Heart right ventricle (tissue), 16 donors: ENCODE measurements at regions not wholly inside any gene's neighbourhood (a gene's known extent, or its start where the extent isn't known, plus 50 kb on each side); places are given as distances from the start of the nearest gene placed in this dataset.

ENCODE experiments used
- ATAC-seq, 8 donors: fragments of 200-7000 bp; cut with Tn5 transposase; one replicate each; pipeline ENCODE4 v1.9.1; 2020; ENCODE audit warnings: mild to moderate bottlenecking in 8 of 8, moderate library complexity in 8 of 8, moderate number of reproducible peaks in 1 of 8
- DNase-seq, 2 donors: peaks; one replicate each; pipeline ENCODE4 v3.0.0-alpha.2; 2020
- H3K27ac ChIP-seq, 10 donors: fragments of 200-600 bp; sonication (generic) in 2 of 10; one replicate each; pipeline versions ENCODE4 v1.5.0 to v1.8.0; 2020 to 2022; ENCODE audit warnings: mild to moderate bottlenecking in 3 of 10
- H3K27me3 ChIP-seq, 7 donors: fragments of 200-600 bp; one replicate each; pipeline ENCODE4 v1.8.0; 2021 to 2022; ENCODE audit warnings: mild to moderate bottlenecking in 2 of 7
- H3K36me3 ChIP-seq, 9 donors: fragments of 200-600 bp; sonication (generic) in 1 of 9; one replicate each; pipeline versions ENCODE4 v1.5.0 to v1.8.0; 2020 to 2022; ENCODE audit warnings: mild to moderate bottlenecking in 2 of 9
- H3K4me1 ChIP-seq, 9 donors: fragments of 200-600 bp; sonication (generic) in 1 of 9; one replicate each; pipeline versions ENCODE4 v1.5.0 to v1.8.0; 2020 to 2022; ENCODE audit warnings: mild to moderate bottlenecking in 4 of 9
- H3K4me3 ChIP-seq, 10 donors: fragments of 200-600 bp; sonication (generic) in 2 of 10; one replicate each; pipeline versions ENCODE4 v1.5.0 to v1.8.0; 2020 to 2022; ENCODE audit warnings: mild to moderate bottlenecking in 7 of 10, moderate library complexity in 2 of 10
- H3K9me3 ChIP-seq, 11 donors: fragments of 200-600 bp in 10 of 11; sonication (generic) in 2 of 11; one replicate each; pipeline versions ENCODE4 v1.5.0 to v1.8.0; 2013 to 2022; ENCODE audit warnings: mild to moderate bottlenecking in 2 of 11, control low read depth in 1 of 11, moderate library complexity in 1 of 11
- CTCF ChIP-seq, 9 donors: fragments of 200-600 bp; sonication (generic) in 2 of 9; IDR thresholded peaks; one replicate each; pipeline versions ENCODE4 v1.5.0 to v1.8.0; 2021 to 2022; ENCODE audit warnings: antibody characterized with exemption in 9 of 9, mild to moderate bottlenecking in 5 of 9, moderate library complexity in 1 of 9
- WGBS, 2 donors: extraction: QIAGEN DNeasy Blood & Tissue Kit; methylation state at CpG; one replicate each; pipeline ENCODE4 v1.1.7; 2013; ENCODE audit warnings: inconsistent platforms in 1 of 2; 5-methylcytosine and 5-hydroxymethylcytosine counted together
- intact Hi-C, 10 donors: fragments of 100-400 bp; cut with DNase I; formaldehyde crosslinking; loops; one replicate each; pipeline versions ENCODE4 v1.11.1 to v1.14.2; 2022
- donor health status: Arrhythmogenic right ventricular cardiomyopathy.
- donor health status: ischemic (EF 13 %, LVEDD 7.1; RV severe dilation, severe dysfunction).
- donor health status: healthy with polysubstance abuse.
- donor health status: DM: no; HTN: yes; CAD: no.
- donor health status: DM: no; HTN: no; CAD: no.
- donor health status: ischemic (EF 25% LVEDD 6.9; RV normal size, moderate dysfunction).
- donor health status: ischemic (EF 25% LVEDD 5.7; RV mildly dilated, moderate dysfunction).
- donor health status: healthy.
- donor health status: DM: yes; HTN: yes; CAD: no.
- donor health status: Ischemic cardiomyopathy.
- donor health status: ischemic (EF 35%, LVEDD 5.7; RV mildly dilated, moderate dysfunction).
- donor health status: nonischemic (EF 11% LVEDD 7.7; RV severe dilation, severe dysfunction).
- donor health status: DM: yes; HTN: yes; CAD: no.
- donor health status: PGD.
- donor health status: ischemic (EF 29% LVEDD 5.4; RV normal size, mild dysfunction).
- donor health status: nonischemic (EF 23%, LVEDD 6.1; RV moderate dilation, normal function).

DNA sequence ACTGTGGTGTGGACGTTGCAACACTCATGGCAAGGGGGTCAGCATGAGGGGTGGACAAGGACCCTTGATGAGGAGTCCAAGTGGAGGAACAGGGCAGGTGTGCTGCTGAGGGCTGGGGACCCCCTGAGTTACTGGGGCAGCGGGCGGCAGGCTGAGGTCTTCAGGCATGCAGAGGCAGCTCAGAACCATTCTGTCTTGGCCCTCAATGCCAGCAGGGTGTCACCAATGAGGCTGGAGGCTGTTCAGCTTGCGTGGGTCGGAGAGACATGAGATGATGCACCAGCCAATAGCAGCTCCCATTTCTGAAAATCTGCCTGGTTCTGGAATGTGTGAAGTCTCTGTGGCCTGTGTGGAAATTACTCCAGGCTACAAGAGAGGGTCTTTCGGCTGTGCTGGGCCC lies 105.4 kb downstream of the INHBB start:
- Histone ChIP-seq H3K27me3 (peaks cover 0 to 6% (median 0%) of the 10 kb centered on the region in 7 donors), H3K36me3 (no peaks in the 10 kb centered on the region), H3K4me1 (no peaks in the 10 kb centered on the region), H3K9me3 (no peaks in the 10 kb centered on the region), H3K4me3 (no peak overlapping the region), H3K27ac (no peak overlapping the region)
- 91% methylated on average over 6 of the region's 6 CpGs for WGBS, 2 donors
- no peak for TF ChIP-seq CTCF (IDR thresholded peaks at IDR 0.05)
- ATAC-seq (peak in 1 of 8 donors; percentile 9), DNase-seq (no peak)
- intact Hi-C loops: no loop called here

- no peak for TF ChIP-seq CTCF (IDR thresholded peaks at IDR 0.05)
- ATAC-seq: no peak
- H3K27ac ChIP-seq: no peak overlapping the region
- no peaks in the 10 kb centered on the region for H3K36me3 ChIP-seq
- H3K9me3 ChIP-seq: peaks cover 0 to 6% (median 0%) of the 10 kb centered on the region in 11 donors
- H3K27me3 ChIP-seq: peaks cover 0 to 6% (median 0%) of the 10 kb centered on the region in 7 donors
- no peak overlapping the region for H3K4me3 ChIP-seq
- intact Hi-C loops: no loop called here
- no peak for DNase-seq
- no peaks in the 10 kb centered on the region for H3K4me1 ChIP-seq
- 84 to 86% methylated on average over 7 of the region's 7 CpGs for WGBS, 2 donors
Observed at GRCh38 chr2:120452131-120452530, 106.2 kb downstream of the INHBB start.

DNA sequence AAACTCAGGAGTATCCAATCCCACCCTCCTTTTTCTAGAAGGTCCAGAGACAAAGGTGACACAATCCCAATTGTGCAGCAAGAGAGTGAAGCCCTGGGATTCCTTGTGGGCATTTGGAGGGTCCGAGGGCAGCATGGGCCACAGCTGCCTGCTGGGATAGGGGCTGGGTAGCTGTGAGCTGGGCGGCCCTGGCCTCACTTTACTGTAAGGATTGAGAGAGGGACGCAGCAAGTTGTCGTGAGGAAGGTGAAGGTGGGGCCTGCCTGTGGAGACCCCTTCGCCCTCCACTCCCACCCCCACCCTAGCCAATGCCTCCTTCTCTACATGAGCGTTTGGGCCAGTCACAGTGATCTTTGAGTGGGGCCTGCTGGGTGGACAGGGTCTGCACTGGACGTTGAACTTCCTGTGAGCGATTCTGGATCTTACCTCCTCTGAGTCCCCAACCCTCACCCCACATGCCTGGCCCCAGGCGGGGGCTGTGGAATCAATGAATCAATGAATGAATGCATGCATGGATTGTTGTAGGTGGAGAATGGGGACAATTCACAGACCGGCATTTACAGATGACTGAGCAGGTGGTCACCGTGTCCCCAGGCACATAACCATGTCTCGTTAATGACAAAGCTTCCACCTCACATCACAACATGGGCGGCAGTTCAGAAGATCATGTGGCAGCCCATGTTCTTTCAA lies 107.2 kb downstream of the INHBB start:
- no peak for TF ChIP-seq CTCF (IDR thresholded peaks at IDR 0.05)
- DNase-seq: no peak
- no peak overlapping the region for H3K4me3 ChIP-seq
- intact Hi-C loops: no loop called here
- no peak overlapping the region for H3K27ac ChIP-seq
- WGBS, 2 donors: 95% methylated on average over 13 of the region's 13 CpGs
- H3K4me1 ChIP-seq: no peaks in the 10 kb centered on the region
- peaks cover 0 to 6% (median 0%) of the 10 kb centered on the region in 7 donors for H3K27me3 ChIP-seq
- no peak for ATAC-seq
- no peaks in the 10 kb centered on the region for H3K36me3 ChIP-seq
- H3K9me3 ChIP-seq: peaks cover 0 to 16% (median 6%) of the 10 kb centered on the region in 11 donors

DNA sequence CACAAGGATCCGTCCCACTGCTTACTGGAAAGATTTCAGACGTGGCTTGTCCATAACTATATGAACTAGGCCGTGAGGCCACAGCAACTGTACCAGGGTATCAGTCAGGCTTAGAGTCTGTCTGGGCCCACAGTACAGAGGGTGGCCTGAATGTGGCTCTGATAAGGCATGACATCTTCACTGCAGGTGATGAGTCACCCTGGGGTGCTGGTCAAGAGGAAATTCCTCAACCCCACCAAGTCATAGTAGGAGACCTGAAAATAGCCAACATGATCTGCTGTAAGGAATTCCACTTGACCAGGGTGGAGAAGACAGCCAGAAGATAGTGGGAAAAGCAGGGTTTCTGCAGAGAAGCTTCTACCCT lies 107.7 kb downstream of the INHBB start:
- DNase-seq (no peak), ATAC-seq (no peak)
- no peaks in the 10 kb centered on the region for H3K36me3 ChIP-seq
- H3K27me3 ChIP-seq: peaks cover 0 to 6% (median 0%) of the 10 kb centered on the region in 7 donors
- intact Hi-C loops: no loop called here
- TF ChIP-seq CTCF (IDR thresholded peaks at IDR 0.05): no peak
- H3K4me1 ChIP-seq: no peaks in the 10 kb centered on the region
- H3K27ac ChIP-seq: no peak overlapping the region
- peaks cover 0 to 21% (median 11%) of the 10 kb centered on the region in 11 donors for H3K9me3 ChIP-seq
- WGBS, 2 donors: 85 to 95% methylated on average over 3 of the region's 3 CpGs
- H3K4me3 ChIP-seq: no peak overlapping the region
